GM23338 (cell line): ENCODE measurements at regions not wholly inside any gene's neighbourhood (a gene's known extent, or its start where the extent isn't known, plus 50 kb on each side); places are given as distances from the start of the nearest gene placed in this dataset.

ENCODE experiments used
- ATAC-seq: fragments of 200-7000 bp; cut with Tn5 transposase; 3 replicates; pipeline ENCODE4 v1.9.1; 2020
- DNase-seq: peaks from one replicate; pipeline ENCODE4 v3.0.0-alpha.2; 2015; ENCODE audit warnings: low spot score
- H2AFZ ChIP-seq: fragments of 200-600 bp; sonication (generic); 2 replicates; pipeline ENCODE4 v1.8.0; 2016; ENCODE audit warnings: antibody characterized with exemption, mild to moderate bottlenecking, moderate library complexity
- H3F3A ChIP-seq: fragments of 200-600 bp; sonication (generic); replicated peaks from 2 replicates; pipeline ENCODE4 v1.8.0; 2017; ENCODE audit warnings: antibody characterized with exemption, mixed run types, low read depth
- H3K27ac ChIP-seq: fragments of 200-600 bp; sonication (generic); 2 replicates; pipeline ENCODE4 v1.6.1; 2016; ENCODE audit warnings: low read depth
- H3K27me3 ChIP-seq: fragments of 200-600 bp; sonication (generic); 2 replicates; pipeline ENCODE4 v1.8.0; 2016; ENCODE audit warnings: mild to moderate bottlenecking, mixed run types, moderate library complexity; ENCODE audit not compliant: insufficient read depth
- H3K36me3 ChIP-seq: fragments of 200-600 bp; sonication (generic); 2 replicates; pipeline ENCODE4 v1.8.0; 2016; ENCODE audit warnings: mild to moderate bottlenecking; ENCODE audit not compliant: insufficient read depth
- H3K4me1 ChIP-seq: fragments of 200-600 bp; sonication (generic); 2 replicates; pipeline ENCODE4 v1.8.0; 2016; ENCODE audit warnings: mild to moderate bottlenecking, moderate library complexity; ENCODE audit not compliant: insufficient read depth
- H3K4me2 ChIP-seq: fragments of 200-600 bp; sonication (generic); 2 replicates; pipeline ENCODE4 v1.7.1; 2017; ENCODE audit warnings: mixed run types
- H3K4me3 ChIP-seq: fragments of 200-600 bp; sonication (generic); 2 replicates; pipeline ENCODE4 v1.6.1; 2016; ENCODE audit warnings: mixed run types
- H3K79me2 ChIP-seq: fragments of 200-600 bp; sonication (generic); replicated peaks from 2 replicates; pipeline ENCODE4 v1.8.0; 2017; ENCODE audit warnings: mild to moderate bottlenecking; ENCODE audit not compliant: insufficient read depth
- H3K9me2 ChIP-seq: fragments of 200-600 bp; sonication (generic); 2 replicates; pipeline ENCODE4 v1.8.0; 2017; ENCODE audit not compliant: insufficient read depth
- H4K20me1 ChIP-seq: fragments of 200-600 bp; sonication (generic); replicated peaks from 2 replicates; pipeline ENCODE4 v1.8.0; 2017; ENCODE audit warnings: mild to moderate bottlenecking; ENCODE audit not compliant: insufficient read depth
- H3K27ac Mint-ChIP-seq: 2 replicates; pipeline ENCODE4 v1.8.0; 2020; ENCODE audit warnings: inconsistent platforms, mild to moderate bottlenecking, moderate library complexity, mixed read lengths
- H3K27me3 Mint-ChIP-seq: 3 replicates; pipeline ENCODE4 v1.8.0; 2022; ENCODE audit warnings: low read depth, mild to moderate bottlenecking, moderate library complexity, mixed read lengths, inconsistent platforms; ENCODE audit not compliant: insufficient read depth, poor library complexity
- H3K36me3 Mint-ChIP-seq: 3 replicates; pipeline ENCODE4 v1.8.0; 2021; ENCODE audit warnings: low read depth, mild to moderate bottlenecking, inconsistent platforms, moderate library complexity, mixed read lengths
- H3K4me1 Mint-ChIP-seq: 3 replicates; pipeline ENCODE4 v1.8.0; 2020; ENCODE audit warnings: mild to moderate bottlenecking, inconsistent platforms, mixed read lengths
- H3K4me3 Mint-ChIP-seq: 3 replicates; pipeline ENCODE4 v1.8.0; 2021; ENCODE audit warnings: moderate library complexity, mild to moderate bottlenecking, inconsistent platforms, mixed read lengths
- H3K9me3 Mint-ChIP-seq: 3 replicates; pipeline ENCODE4 v1.8.0; 2020; ENCODE audit warnings: moderate library complexity, mild to moderate bottlenecking, inconsistent platforms, mixed read lengths
- CREB1 ChIP-seq: fragments of 250-450 bp; sonication (Bioruptor Pico); IDR thresholded peaks from 2 replicates; pipeline ENCODE4 v1.5.0; 2020; ENCODE audit warnings: low read depth, mild to moderate bottlenecking, moderate library complexity
- EZH2phosphoT487 ChIP-seq: fragments of 200-600 bp; sonication (generic); IDR thresholded peaks from one replicate; pipeline ENCODE4 v1.8.1; 2018; ENCODE audit warnings: antibody characterized with exemption; ENCODE audit not compliant: unreplicated experiment
- JUNB ChIP-seq: IDR thresholded peaks from one replicate; pipeline ENCODE4 v1.6.1; 2016; ENCODE audit warnings: antibody characterized with exemption; ENCODE audit not compliant: unreplicated experiment
- POLR2AphosphoS5 ChIP-seq: IDR thresholded peaks from 2 replicates; pipeline ENCODE4 v1.6.1; 2016; ENCODE audit warnings: antibody characterized with exemption, low read depth
- STAT1 ChIP-seq: IDR thresholded peaks from one replicate; pipeline ENCODE4 v1.6.1; 2016; ENCODE audit warnings: antibody characterized with exemption; ENCODE audit not compliant: unreplicated experiment
- ZNF331 ChIP-seq: fragments of 250-450 bp; sonication (Bioruptor Pico); IDR thresholded peaks from 2 replicates; pipeline ENCODE4 v1.5.0; 2020; ENCODE audit warnings: low read depth, mild to moderate bottlenecking, moderate library complexity
- TF ChIP-seq, protein P1 (sequence below): IDR thresholded peaks from one replicate; pipeline ENCODE4 v1.6.1; 2018; ENCODE audit warnings: antibody characterized with exemption; ENCODE audit not compliant: unreplicated experiment
- TF ChIP-seq, protein P2 (sequence below), 2 experiments: fragments of 200-600 bp in 1 of 2; sonication (generic) in 1 of 2; conservative IDR thresholded peaks; 2 replicates each; pipeline versions ENCODE4 v1.5.1 to v1.6.1; 2016 to 2017; ENCODE audit warnings: antibody characterized with exemption in 2 of 2, low read depth in 2 of 2, mild to moderate bottlenecking in 2 of 2, moderate library complexity in 1 of 2

DNA sequence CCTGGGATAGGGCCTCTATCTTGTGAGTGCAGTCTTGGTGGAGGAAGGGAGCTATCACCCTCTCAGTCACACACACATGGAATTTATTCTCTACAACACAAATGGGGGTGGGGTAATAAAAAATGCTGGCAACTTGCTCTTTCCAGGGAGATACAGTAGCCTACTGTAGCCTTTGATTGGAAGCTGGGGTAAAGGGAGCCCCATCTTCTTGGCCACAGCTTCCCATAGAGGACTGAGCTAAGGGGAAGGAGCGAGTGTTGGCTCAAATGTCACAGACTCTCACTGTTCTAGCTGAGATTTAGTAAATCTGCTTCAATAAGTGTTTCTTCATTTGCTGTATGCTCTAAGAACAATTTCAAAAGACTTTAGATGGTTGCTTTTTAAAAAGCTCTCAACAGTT lies 222.2 kb upstream of the CXCL12 start (continued):
- TF ChIP-seq, protein P1, sequence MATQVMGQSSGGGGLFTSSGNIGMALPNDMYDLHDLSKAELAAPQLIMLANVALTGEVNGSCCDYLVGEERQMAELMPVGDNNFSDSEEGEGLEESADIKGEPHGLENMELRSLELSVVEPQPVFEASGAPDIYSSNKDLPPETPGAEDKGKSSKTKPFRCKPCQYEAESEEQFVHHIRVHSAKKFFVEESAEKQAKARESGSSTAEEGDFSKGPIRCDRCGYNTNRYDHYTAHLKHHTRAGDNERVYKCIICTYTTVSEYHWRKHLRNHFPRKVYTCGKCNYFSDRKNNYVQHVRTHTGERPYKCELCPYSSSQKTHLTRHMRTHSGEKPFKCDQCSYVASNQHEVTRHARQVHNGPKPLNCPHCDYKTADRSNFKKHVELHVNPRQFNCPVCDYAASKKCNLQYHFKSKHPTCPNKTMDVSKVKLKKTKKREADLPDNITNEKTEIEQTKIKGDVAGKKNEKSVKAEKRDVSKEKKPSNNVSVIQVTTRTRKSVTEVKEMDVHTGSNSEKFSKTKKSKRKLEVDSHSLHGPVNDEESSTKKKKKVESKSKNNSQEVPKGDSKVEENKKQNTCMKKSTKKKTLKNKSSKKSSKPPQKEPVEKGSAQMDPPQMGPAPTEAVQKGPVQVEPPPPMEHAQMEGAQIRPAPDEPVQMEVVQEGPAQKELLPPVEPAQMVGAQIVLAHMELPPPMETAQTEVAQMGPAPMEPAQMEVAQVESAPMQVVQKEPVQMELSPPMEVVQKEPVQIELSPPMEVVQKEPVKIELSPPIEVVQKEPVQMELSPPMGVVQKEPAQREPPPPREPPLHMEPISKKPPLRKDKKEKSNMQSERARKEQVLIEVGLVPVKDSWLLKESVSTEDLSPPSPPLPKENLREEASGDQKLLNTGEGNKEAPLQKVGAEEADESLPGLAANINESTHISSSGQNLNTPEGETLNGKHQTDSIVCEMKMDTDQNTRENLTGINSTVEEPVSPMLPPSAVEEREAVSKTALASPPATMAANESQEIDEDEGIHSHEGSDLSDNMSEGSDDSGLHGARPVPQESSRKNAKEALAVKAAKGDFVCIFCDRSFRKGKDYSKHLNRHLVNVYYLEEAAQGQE = no peak
- TF ChIP-seq, protein P2, sequence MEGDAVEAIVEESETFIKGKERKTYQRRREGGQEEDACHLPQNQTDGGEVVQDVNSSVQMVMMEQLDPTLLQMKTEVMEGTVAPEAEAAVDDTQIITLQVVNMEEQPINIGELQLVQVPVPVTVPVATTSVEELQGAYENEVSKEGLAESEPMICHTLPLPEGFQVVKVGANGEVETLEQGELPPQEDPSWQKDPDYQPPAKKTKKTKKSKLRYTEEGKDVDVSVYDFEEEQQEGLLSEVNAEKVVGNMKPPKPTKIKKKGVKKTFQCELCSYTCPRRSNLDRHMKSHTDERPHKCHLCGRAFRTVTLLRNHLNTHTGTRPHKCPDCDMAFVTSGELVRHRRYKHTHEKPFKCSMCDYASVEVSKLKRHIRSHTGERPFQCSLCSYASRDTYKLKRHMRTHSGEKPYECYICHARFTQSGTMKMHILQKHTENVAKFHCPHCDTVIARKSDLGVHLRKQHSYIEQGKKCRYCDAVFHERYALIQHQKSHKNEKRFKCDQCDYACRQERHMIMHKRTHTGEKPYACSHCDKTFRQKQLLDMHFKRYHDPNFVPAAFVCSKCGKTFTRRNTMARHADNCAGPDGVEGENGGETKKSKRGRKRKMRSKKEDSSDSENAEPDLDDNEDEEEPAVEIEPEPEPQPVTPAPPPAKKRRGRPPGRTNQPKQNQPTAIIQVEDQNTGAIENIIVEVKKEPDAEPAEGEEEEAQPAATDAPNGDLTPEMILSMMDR (conservative IDR thresholded peaks at IDR 0.05; ENCODE audit: low read depth in 2 of 2) = no peak
- no peak for TF ChIP-seq EZH2phosphoT487
- no peak for TF ChIP-seq POLR2AphosphoS5
- no peak for TF ChIP-seq STAT1
- no peak for TF ChIP-seq CREB1 (CRISPR knock-in tag)

DNA sequence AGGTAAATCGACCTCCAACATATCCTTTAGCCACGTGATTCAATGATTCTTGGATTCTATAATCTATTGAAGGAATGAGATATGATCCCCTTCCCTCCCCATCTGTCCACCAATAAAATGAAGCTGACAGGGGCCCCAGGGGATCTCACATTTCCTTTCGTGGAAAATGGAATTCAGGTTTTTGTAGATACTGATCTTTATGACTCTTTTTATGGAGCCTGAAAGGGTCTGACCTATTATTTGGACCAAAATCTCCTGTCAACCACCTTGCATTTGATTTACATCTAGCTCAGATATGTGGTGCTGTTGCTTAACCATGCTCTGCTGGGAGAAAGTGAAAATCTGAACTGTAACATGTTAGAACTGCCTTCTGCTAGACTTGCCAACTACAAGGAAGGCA lies 234.0 kb upstream of the CXCL12 start:
- Histone ChIP-seq H4K20me1 (no peaks in the 10 kb centered on the region), H3K27ac (no peak overlapping the region), H2AFZ (no peak overlapping the region), H3F3A (no peaks in the 10 kb centered on the region), H3K9me2 (no peaks in the 10 kb centered on the region), H3K79me2 (no peaks in the 10 kb centered on the region), H3K4me3 (no peak overlapping the region), H3K36me3 (no peaks in the 10 kb centered on the region), H3K4me1 (no peaks in the 10 kb centered on the region), H3K27me3 (no peaks in the 10 kb centered on the region), H3K4me2 (no peak overlapping the region)
- Mint-ChIP-seq H3K27me3 (no peaks in the 10 kb centered on the region), H3K4me3 (no peak overlapping the region), H3K9me3 (no peaks in the 10 kb centered on the region), H3K36me3 (no peaks in the 10 kb centered on the region), H3K4me1 (no peaks in the 10 kb centered on the region), H3K27ac (no peak overlapping the region)
- ATAC-seq (no peak), DNase-seq (no peak)
- no peak for TF ChIP-seq JUNB
- TF ChIP-seq STAT1 = no peak
- no peak for TF ChIP-seq CREB1 (CRISPR knock-in tag)
- TF ChIP-seq, protein P2 (conservative IDR thresholded peaks at IDR 0.05; ENCODE audit: low read depth in 2 of 2) = no peak
- TF ChIP-seq, protein P1 = no peak
- no peak for TF ChIP-seq ZNF331
